ENCODE measurements at regions not wholly inside any gene's neighbourhood (a gene's known extent, or its start where the extent isn't known, plus 50 kb on each side); places are given as distances from the start of the nearest gene placed in this dataset.

- ATAC-seq (ENCODE audit: poor library complexity), result no peak
- CTCF ChIA-PET, result no interaction called here
Observed at GRCh38 chr6:3510178-3510577, 53.3 kb upstream of the SLC22A23 start.

GRCh38 chr6:3509336-3509735 is 52.5 kb upstream of the SLC22A23 start:
- intact Hi-C loops (cut with DNase I, micrococcal nuclease), result no loop called here
- Mint-ChIP-seq H3K27ac (no peak overlapping the region), H3K4me3 (no peak overlapping the region), H3K4me1 (ENCODE audit: low read depth) (no peaks in the 10 kb centered on the region), H3K27me3 (peaks cover 42% of the 10 kb centered on the region), H3K9me3 (no peaks in the 10 kb centered on the region), H3K36me3 (ENCODE audit: low read depth) (no peaks in the 10 kb centered on the region)
- Histone ChIP-seq H3K4me1 (ENCODE audit: insufficient read depth, low read length) (no peaks in the 10 kb centered on the region), H3K4me3 (ENCODE audit: low read length) (no peak overlapping the region), H3K27ac (ENCODE audit: low read depth in 1 of 2, low read length in 2 of 2) (no peak overlapping the region), H3K36me3 (ENCODE audit: insufficient read depth, low read length) (no peaks in the 10 kb centered on the region), H3K27me3 (ENCODE audit: control insufficient read depth in 1 of 2, insufficient read depth in 2 of 2, low read length in 2 of 2) (peaks cover 7 to 8% of the 10 kb centered on the region in 2 experiments), H3K9me3 (ENCODE audit: control insufficient read depth in 1 of 2, insufficient read depth in 1 of 2, low read length in 2 of 2) (no peaks in the 10 kb centered on the region)
- ChIA-PET CTCF (no interaction called here), POLR2A (no interaction called here)
- DNase-seq (no peak), ATAC-seq (ENCODE audit: poor library complexity) (no peak)
- no peak for TF ChIP-seq CTCF (IDR thresholded peaks at IDR 0.05)

More at GRCh38 chr6:3510178-3510577, 53.3 kb upstream of the SLC22A23 start:
- no peak for TF ChIP-seq CTCF (IDR thresholded peaks at IDR 0.05)
- Mint-ChIP-seq H3K36me3 (ENCODE audit: low read depth) (no peaks in the 10 kb centered on the region), H3K9me3 (no peaks in the 10 kb centered on the region), H3K27me3 (peaks cover 46% of the 10 kb centered on the region), H3K27ac (no peak overlapping the region), H3K4me1 (ENCODE audit: low read depth) (no peaks in the 10 kb centered on the region), H3K4me3 (no peak overlapping the region)
- POLR2A ChIA-PET, result interaction anchor here (0.6 kb wide), 1 partner anchor 154 kb away, joined by 4 read pairs; no protein-coding TSS in a partner anchor
- Histone ChIP-seq H3K9me3 (ENCODE audit: control insufficient read depth in 1 of 2, insufficient read depth in 1 of 2, low read length in 2 of 2) (no peaks in the 10 kb centered on the region), H3K36me3 (ENCODE audit: insufficient read depth, low read length) (no peaks in the 10 kb centered on the region), H3K4me3 (ENCODE audit: low read length) (no peak overlapping the region), H3K27ac (ENCODE audit: low read depth in 1 of 2, low read length in 2 of 2) (no peak overlapping the region), H3K4me1 (ENCODE audit: insufficient read depth, low read length) (no peaks in the 10 kb centered on the region), H3K27me3 (ENCODE audit: control insufficient read depth in 1 of 2, insufficient read depth in 2 of 2, low read length in 2 of 2) (peaks cover 7 to 8% of the 10 kb centered on the region in 2 experiments)
- no peak for DNase-seq
- intact Hi-C loops (cut with DNase I, micrococcal nuclease), result loop anchor here in 1 of 2 experiments (5.0 kb wide), 1 partner anchor 233 kb away; no protein-coding TSS in a partner anchor

- Histone ChIP-seq H3K4me1 (ENCODE audit: insufficient read depth, low read length) (no peaks in the 10 kb centered on the region), H3K4me3 (ENCODE audit: low read length) (no peak overlapping the region), H3K36me3 (ENCODE audit: insufficient read depth, low read length) (no peaks in the 10 kb centered on the region), H3K9me3 (ENCODE audit: control insufficient read depth in 1 of 2, insufficient read depth in 1 of 2, low read length in 2 of 2) (no peaks in the 10 kb centered on the region), H3K27me3 (ENCODE audit: control insufficient read depth in 1 of 2, insufficient read depth in 2 of 2, low read length in 2 of 2) (peaks cover 0 to 4% of the 10 kb centered on the region in 2 experiments), H3K27ac (ENCODE audit: low read depth in 1 of 2, low read length in 2 of 2) (no peak overlapping the region)
- no peak for ATAC-seq (ENCODE audit: poor library complexity)
- Mint-ChIP-seq H3K4me1 (ENCODE audit: low read depth) (no peaks in the 10 kb centered on the region), H3K4me3 (no peak overlapping the region), H3K36me3 (ENCODE audit: low read depth) (no peaks in the 10 kb centered on the region), H3K27ac (no peak overlapping the region), H3K9me3 (no peaks in the 10 kb centered on the region), H3K27me3 (peaks cover 29% of the 10 kb centered on the region)
- ChIA-PET POLR2A (no interaction called here), CTCF (no interaction called here)
- intact Hi-C loops (cut with DNase I, micrococcal nuclease), result no loop called here
- no peak for TF ChIP-seq CTCF (IDR thresholded peaks at IDR 0.05)
- DNase-seq, result no peak
Observed at GRCh38 chr6:3506751-3507383, 50.0 kb upstream of the SLC22A23 start.
